ENCODE measurements at regions not wholly inside any gene's neighbourhood (a gene's known extent, or its start where the extent isn't known, plus 50 kb on each side); places are given as distances from the start of the nearest gene placed in this dataset.

DNA sequence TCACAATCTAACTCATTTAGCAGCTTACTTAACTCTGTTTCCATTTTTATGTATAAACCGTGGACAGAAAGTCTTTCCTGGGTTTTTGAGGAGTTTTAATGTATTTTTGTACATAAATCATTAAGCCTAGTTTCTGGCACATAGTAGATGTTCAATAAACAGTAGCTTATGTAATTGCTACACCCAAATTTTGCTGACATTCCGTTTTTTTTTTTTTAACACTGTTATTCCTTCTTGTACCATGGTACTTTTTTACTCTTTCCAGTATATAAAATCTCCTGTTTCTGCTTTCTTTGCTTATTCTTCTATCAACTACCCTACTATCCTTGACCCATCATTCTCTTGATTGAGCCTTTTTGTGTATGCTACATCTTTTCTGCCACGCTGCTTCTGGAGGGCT is 1151.3 kb upstream of the CRIM1 start:
- Histone ChIP-seq H3K27ac (ENCODE audit: low read length) (no peak overlapping the region), H3F3A (ENCODE audit: low read length, unreplicated experiment) (no peaks in the 10 kb centered on the region), H3K9me3 (ENCODE audit: low read length) (no peaks in the 10 kb centered on the region), H3K9me2 (replicated peaks; ENCODE audit: low read length) (no peaks in the 10 kb centered on the region), H2AFZ (ENCODE audit: low read length) (no peak overlapping the region), H3K4me3 (ENCODE audit: low read length) (no peak overlapping the region), H4K20me1 (ENCODE audit: low read length) (no peaks in the 10 kb centered on the region), H3K79me2 (ENCODE audit: low read length) (no peaks in the 10 kb centered on the region), H3K4me2 (ENCODE audit: low read length) (no peak overlapping the region), H3K27me3 (ENCODE audit: low read length) (no peaks in the 10 kb centered on the region), H3K4me1 (ENCODE audit: insufficient read depth, low read length) (no peaks in the 10 kb centered on the region), H3K36me3 (ENCODE audit: low read depth, low read length) (no peaks in the 10 kb centered on the region), H3K9ac (ENCODE audit: low read length) (no peak overlapping the region)
- TF ChIP-seq EZH2 (IDR thresholded peaks at IDR 0.05; ENCODE audit: low read length, unreplicated experiment) = no peak
- no peak for TF ChIP-seq EZH2phosphoT487 (IDR thresholded peaks at IDR 0.05; ENCODE audit: borderline replicate concordance, low read length)
- TF ChIP-seq, protein P1, sequence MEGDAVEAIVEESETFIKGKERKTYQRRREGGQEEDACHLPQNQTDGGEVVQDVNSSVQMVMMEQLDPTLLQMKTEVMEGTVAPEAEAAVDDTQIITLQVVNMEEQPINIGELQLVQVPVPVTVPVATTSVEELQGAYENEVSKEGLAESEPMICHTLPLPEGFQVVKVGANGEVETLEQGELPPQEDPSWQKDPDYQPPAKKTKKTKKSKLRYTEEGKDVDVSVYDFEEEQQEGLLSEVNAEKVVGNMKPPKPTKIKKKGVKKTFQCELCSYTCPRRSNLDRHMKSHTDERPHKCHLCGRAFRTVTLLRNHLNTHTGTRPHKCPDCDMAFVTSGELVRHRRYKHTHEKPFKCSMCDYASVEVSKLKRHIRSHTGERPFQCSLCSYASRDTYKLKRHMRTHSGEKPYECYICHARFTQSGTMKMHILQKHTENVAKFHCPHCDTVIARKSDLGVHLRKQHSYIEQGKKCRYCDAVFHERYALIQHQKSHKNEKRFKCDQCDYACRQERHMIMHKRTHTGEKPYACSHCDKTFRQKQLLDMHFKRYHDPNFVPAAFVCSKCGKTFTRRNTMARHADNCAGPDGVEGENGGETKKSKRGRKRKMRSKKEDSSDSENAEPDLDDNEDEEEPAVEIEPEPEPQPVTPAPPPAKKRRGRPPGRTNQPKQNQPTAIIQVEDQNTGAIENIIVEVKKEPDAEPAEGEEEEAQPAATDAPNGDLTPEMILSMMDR (conservative IDR thresholded peaks at IDR 0.05; ENCODE audit: low read depth, low read length) = no peak
- intact Hi-C loops (cut with micrococcal nuclease) = no loop called here
- BruUV-seq (replicated peaks) = no TSS peak
- ChIA-PET CTCF (no interaction called here), POLR2A (ENCODE audit: unreplicated experiment) (no interaction called here)
- ATAC-seq (no peak), DNase-seq (no peak)

DNA sequence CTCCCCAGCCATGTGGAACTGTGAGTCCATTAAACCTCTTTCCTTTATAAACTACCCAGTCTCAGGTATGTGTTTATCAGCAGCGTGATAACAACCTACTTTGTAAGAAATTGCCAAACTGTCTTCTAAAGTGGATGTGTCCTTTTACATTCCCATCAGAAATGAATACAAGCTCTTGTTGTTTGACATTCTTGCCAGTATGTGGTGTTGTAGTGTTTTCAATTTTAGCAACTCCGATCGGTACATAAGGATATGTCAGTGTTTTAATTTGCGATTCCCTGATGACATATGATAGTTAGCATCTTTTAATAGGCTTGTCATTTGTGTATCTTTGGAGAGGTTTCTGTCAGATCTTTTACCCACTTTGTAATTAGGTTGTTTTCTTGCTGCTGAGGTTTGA is 1156.3 kb upstream of the CRIM1 start:
- H3K27me3 ChIP-seq (ENCODE audit: low read length) = no peaks in the 10 kb centered on the region
- DNase-seq (peak; percentile 3), ATAC-seq (no peak)
- no peaks in the 10 kb centered on the region for H3K36me3 ChIP-seq (ENCODE audit: low read depth, low read length)
- intact Hi-C loops (cut with micrococcal nuclease) = no loop called here
- H3K4me1 ChIP-seq (ENCODE audit: insufficient read depth, low read length) = no peaks in the 10 kb centered on the region
- no TSS peak for BruUV-seq (replicated peaks)
- no peak overlapping the region for H3K27ac ChIP-seq (ENCODE audit: low read length)
- TF ChIP-seq EZH2 (IDR thresholded peaks at IDR 0.05; ENCODE audit: low read length, unreplicated experiment) = no peak
- TF ChIP-seq, protein P1 (conservative IDR thresholded peaks at IDR 0.05; ENCODE audit: low read depth, low read length) = peak; percentile 46
- H3K9me2 ChIP-seq (replicated peaks; ENCODE audit: low read length) = no peaks in the 10 kb centered on the region
- H3K4me3 ChIP-seq (ENCODE audit: low read length) = no peak overlapping the region
- H3F3A ChIP-seq (ENCODE audit: low read length, unreplicated experiment) = no peaks in the 10 kb centered on the region
- H3K4me2 ChIP-seq (ENCODE audit: low read length) = no peak overlapping the region
- no peak overlapping the region for H3K9ac ChIP-seq (ENCODE audit: low read length)
- ChIA-PET CTCF (no interaction called here), POLR2A (ENCODE audit: unreplicated experiment) (no interaction called here)
- no peaks in the 10 kb centered on the region for H3K9me3 ChIP-seq (ENCODE audit: low read length)
- no peaks in the 10 kb centered on the region for H4K20me1 ChIP-seq (ENCODE audit: low read length)
- no peaks in the 10 kb centered on the region for H3K79me2 ChIP-seq (ENCODE audit: low read length)
- no peak overlapping the region for H2AFZ ChIP-seq (ENCODE audit: low read length)

DNA sequence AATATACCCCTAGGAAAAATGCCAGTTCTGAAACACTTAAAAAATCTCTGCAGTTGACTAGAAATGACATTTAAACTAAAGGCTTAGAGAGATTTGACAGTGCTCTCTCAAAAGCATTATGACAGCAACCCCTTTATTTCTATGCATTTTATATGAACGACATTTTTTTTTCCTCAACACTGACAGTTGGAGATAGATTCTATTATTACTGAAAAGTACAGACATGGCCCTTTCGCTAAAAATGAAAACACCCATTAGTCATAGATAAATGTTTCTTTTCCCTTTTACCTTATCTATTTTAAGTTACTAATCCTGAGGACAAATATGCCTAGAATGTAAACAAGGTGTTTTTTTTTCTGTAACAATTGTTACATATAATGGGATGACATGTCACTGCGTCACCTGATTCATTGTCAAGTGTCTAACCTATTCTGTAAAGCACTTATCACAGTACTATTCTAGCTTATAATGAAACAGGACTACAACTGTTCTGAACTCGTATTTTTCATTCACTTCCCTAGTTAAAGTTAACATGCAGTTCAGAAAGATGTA is 1169.6 kb upstream of the CRIM1 start:
- no peaks in the 10 kb centered on the region for H3K36me3 ChIP-seq (ENCODE audit: low read depth, low read length)
- H4K20me1 ChIP-seq (ENCODE audit: low read length) = no peaks in the 10 kb centered on the region
- POLR2A ChIA-PET (ENCODE audit: unreplicated experiment) = no interaction called here
- no peak overlapping the region for H3K9ac ChIP-seq (ENCODE audit: low read length)
- CTCF ChIA-PET = no interaction called here
- no peak overlapping the region for H3K4me2 ChIP-seq (ENCODE audit: low read length)
- no peaks in the 10 kb centered on the region for H3F3A ChIP-seq (ENCODE audit: low read length, unreplicated experiment)
- BruUV-seq (replicated peaks) = no TSS peak
- no peak overlapping the region for H3K27ac ChIP-seq (ENCODE audit: low read length)
- TF ChIP-seq, protein P1 (conservative IDR thresholded peaks at IDR 0.05; ENCODE audit: low read depth, low read length) = no peak
- TF ChIP-seq EZH2 (IDR thresholded peaks at IDR 0.05; ENCODE audit: low read length, unreplicated experiment) (no peak), EZH2phosphoT487 (IDR thresholded peaks at IDR 0.05; ENCODE audit: borderline replicate concordance, low read length) (no peak)
- no peaks in the 10 kb centered on the region for H3K79me2 ChIP-seq (ENCODE audit: low read length)
- no peaks in the 10 kb centered on the region for H3K4me1 ChIP-seq (ENCODE audit: insufficient read depth, low read length)
- no peak overlapping the region for H3K4me3 ChIP-seq (ENCODE audit: low read length)
- H2AFZ ChIP-seq (ENCODE audit: low read length) = no peak overlapping the region
- H3K9me3 ChIP-seq (ENCODE audit: low read length) = 0 out of 2 replicates have a peak, but pooled peaks cover 6% of the 10 kb centered on the region
- intact Hi-C loops (cut with micrococcal nuclease) = no loop called here
- ATAC-seq (no peak), DNase-seq (no peak)
- H3K9me2 ChIP-seq (replicated peaks; ENCODE audit: low read length) = no peaks in the 10 kb centered on the region
- no peaks in the 10 kb centered on the region for H3K27me3 ChIP-seq (ENCODE audit: low read length)
